Stimulated activated CD4-positive, alpha-beta T cell treated with anti-CD3 and anti-CD28 coated beads, TNF-alpha, amount 100 ng/mL, for 24 hours (primary cell): ENCODE measurements at regions not wholly inside any gene's neighbourhood (a gene's known extent, or its start where the extent isn't known, plus 50 kb on each side); places are given as distances from the start of the nearest gene placed in this dataset.

Experiments used
- DNase-seq, 3 experiments: peaks; one replicate each; pipeline ENCODE4 v3.0.0-alpha.2; 2020; ENCODE audit warnings: low read depth in 3 of 3

GRCh38 chr11:45724153-45724552, 58.7 kb upstream of the CHST1 start:
- no peak for DNase-seq

- DNase-seq: no peak
Observed at GRCh38 chr11:45723397-45723796, 58.0 kb upstream of the CHST1 start.

GRCh38 chr11:45722144-45722543, 56.7 kb upstream of the CHST1 start:
- DNase-seq: no peak

- no peak for DNase-seq
Observed at GRCh38 chr11:45717526-45717925, 52.1 kb upstream of the CHST1 start.

GRCh38 chr11:45715418-45715817, 50.0 kb upstream of the CHST1 start:
- no peak for DNase-seq
